H1 (cell line): ENCODE measurements at regions not wholly inside any gene's neighbourhood (a gene's known extent, or its start where the extent isn't known, plus 50 kb on each side); places are given as distances from the start of the nearest gene placed in this dataset.

Experiments
- CTCF ChIA-PET: fragments of 300-600 bp; sonication (Branson Sonifier 250); formaldehyde crosslinking; loops from one replicate; lab custom pipeline; 2021; ENCODE audit not compliant: partially characterized antibody; lab: Charles Lee
- POLR2A ChIA-PET: fragments of 300-600 bp; sonication (Branson Sonifier 250); formaldehyde crosslinking; loops from one replicate; lab custom pipeline; 2021; ENCODE audit warnings: inconsistent platforms; ENCODE audit not compliant: partially characterized antibody; lab: Charles Lee
- DNase-seq, 2 experiments: peaks; one replicate each; pipeline versions ENCODE4 v3.0.0 to v3.0.0-alpha.2; 2010 to 2022; ENCODE audit warnings: low spot score in 2 of 2, low read depth in 1 of 2, mixed read lengths in 1 of 2
- FAIRE-seq: peaks from 2 replicates; lab custom pipeline; 2011; peaks lifted over from hg19 to GRCh38; lab: Jason Lieb, UNC
- H2AFZ ChIP-seq: 2 replicates; pipeline ENCODE4 v1.8.1; 2012; ENCODE audit warnings: low read length, inconsistent platforms
- H2AK5ac ChIP-seq: 2 replicates; pipeline ENCODE4 v1.6.1; 2013; ENCODE audit warnings: low read depth, low read length
- H2BK120ac ChIP-seq: replicated peaks from 2 replicates; pipeline ENCODE3; 2013; ENCODE audit warnings: low read depth, low read length, inconsistent platforms
- H2BK12ac ChIP-seq: 2 replicates; pipeline ENCODE4 v1.6.1; 2013; ENCODE audit warnings: low read depth, low read length
- H2BK15ac ChIP-seq: 2 replicates; pipeline ENCODE4 v1.6.1; 2013; ENCODE audit warnings: low read length
- H2BK20ac ChIP-seq: 2 replicates; pipeline ENCODE4 v1.6.1; 2013; ENCODE audit warnings: low read length
- H2BK5ac ChIP-seq: 2 replicates; pipeline ENCODE4 v1.6.1; 2013; ENCODE audit warnings: low read depth, low read length
- H3K14ac ChIP-seq: 2 replicates; pipeline ENCODE4 v1.6.1; 2013; ENCODE audit warnings: inconsistent platforms; ENCODE audit not compliant: insufficient read length
- H3K18ac ChIP-seq: 2 replicates; pipeline ENCODE4 v1.6.1; 2013; ENCODE audit warnings: low read length; ENCODE audit errors: extremely low read depth
- H3K23ac ChIP-seq: 2 replicates; pipeline ENCODE4 v1.6.1; 2013; ENCODE audit warnings: inconsistent platforms; ENCODE audit not compliant: insufficient read length
- H3K23me2 ChIP-seq: 2 replicates; pipeline ENCODE4 v1.6.1; 2013; ENCODE audit warnings: low read depth, low read length
- H3K27ac ChIP-seq: 2 replicates; pipeline ENCODE4 v1.6.1; 2011; ENCODE audit warnings: low read depth, low read length, inconsistent platforms
- H3K27me3 ChIP-seq, 4 experiments: replicated peaks in 1 of 4; 1 replicate in 1 of 4; 2 replicates in 3 of 4; pipeline versions ENCODE4 v1.6.1 to v1.8.1; 2011 to 2013; ENCODE audit warnings: low read length in 3 of 4, mild to moderate bottlenecking in 3 of 4, inconsistent platforms in 2 of 4, mixed read lengths in 2 of 4, moderate library complexity in 1 of 4; ENCODE audit not compliant: control insufficient read depth in 3 of 4, insufficient read depth in 3 of 4; ENCODE audit errors: extremely low read depth in 1 of 4
- H3K36me3 ChIP-seq, 4 experiments: 2 replicates each; pipeline versions ENCODE4 v1.6.1 to v1.8.1; 2011 to 2013; ENCODE audit warnings: mild to moderate bottlenecking in 4 of 4, low read length in 3 of 4, moderate library complexity in 2 of 4, control low read depth in 1 of 4, inconsistent platforms in 1 of 4; ENCODE audit not compliant: insufficient read depth in 4 of 4, control insufficient read depth in 2 of 4
- H3K4ac ChIP-seq: replicated peaks from 2 replicates; pipeline ENCODE3; 2013; ENCODE audit warnings: low read length, low read depth, mixed read lengths, inconsistent platforms; ENCODE audit not compliant: insufficient read length
- H3K4me1 ChIP-seq, 4 experiments: replicated peaks in 1 of 4; 1 replicate in 1 of 4; 2 replicates in 3 of 4; pipeline versions ENCODE4 v1.6.1 to v1.8.1; 2011 to 2013; ENCODE audit warnings: low read length in 3 of 4, inconsistent platforms in 2 of 4, mixed read lengths in 1 of 4; ENCODE audit not compliant: insufficient read depth in 4 of 4, control insufficient read depth in 3 of 4
- H3K4me2 ChIP-seq, 2 experiments: 2 replicates each; pipeline versions ENCODE4 v1.6.1 to v1.8.1; 2011 to 2013; ENCODE audit warnings: low read depth in 2 of 2, low read length in 2 of 2, control low read depth in 1 of 2, inconsistent platforms in 1 of 2, mild to moderate bottlenecking in 1 of 2; ENCODE audit not compliant: insufficient read depth in 1 of 2
- H3K4me3 ChIP-seq, 4 experiments: fragments of 200-600, 300-600 bp in 1 of 4; sonication (generic), shearing (Covaris generic), sonication (Bioruptor Twin) in 1 of 4; 2 replicates each; pipeline versions ENCODE4 v1.5.1 to v1.8.1; 2011 to 2016; ENCODE audit warnings: low read length in 4 of 4, low read depth in 3 of 4, control low read depth in 2 of 4, inconsistent platforms in 2 of 4, mild to moderate bottlenecking in 2 of 4, mixed read lengths in 1 of 4, moderate library complexity in 1 of 4; ENCODE audit not compliant: insufficient read depth in 2 of 4; ENCODE audit errors: extremely low read depth in 1 of 4
- H3K56ac ChIP-seq: replicated peaks from 2 replicates; pipeline ENCODE3; 2013; ENCODE audit warnings: low read depth, mild to moderate bottlenecking, mixed read lengths, low read length, inconsistent platforms; ENCODE audit not compliant: insufficient read length
- H3K79me1 ChIP-seq: 2 replicates; pipeline ENCODE4 v1.6.1; 2013; ENCODE audit warnings: low read depth, low read length, control low read depth
- H3K79me2 ChIP-seq, 2 experiments: 2 replicates each; pipeline versions ENCODE4 v1.6.1 to v1.8.1; 2012 to 2013; ENCODE audit warnings: low read length in 2 of 2, mild to moderate bottlenecking in 2 of 2, inconsistent platforms in 1 of 2; ENCODE audit not compliant: insufficient read depth in 2 of 2, control insufficient read depth in 1 of 2
- H3K9ac ChIP-seq, 4 experiments: replicated peaks in 1 of 4; 1 replicate in 1 of 4; 2 replicates in 3 of 4; pipeline versions ENCODE4 v1.6.1 to v1.8.1; 2011 to 2013; ENCODE audit warnings: low read depth in 3 of 4, low read length in 3 of 4, control low read depth in 2 of 4, mild to moderate bottlenecking in 2 of 4, moderate library complexity in 2 of 4, inconsistent platforms in 1 of 4; ENCODE audit errors: extremely low read depth in 1 of 4
- H3K9me3 ChIP-seq, 2 experiments: 2 replicates each; pipeline versions ENCODE4 v1.6.1 to v1.8.1; 2012 to 2013; ENCODE audit warnings: mild to moderate bottlenecking in 2 of 2, moderate library complexity in 2 of 2, control low read depth in 1 of 2, inconsistent platforms in 1 of 2, low read depth in 1 of 2, low read length in 1 of 2, mixed read lengths in 1 of 2; ENCODE audit not compliant: insufficient read depth in 2 of 2
- H4K20me1 ChIP-seq, 2 experiments: replicated peaks in 1 of 2; 2 replicates each; pipeline versions ENCODE3 to v1.8.1; 2011 to 2013; ENCODE audit warnings: inconsistent platforms in 2 of 2, low read length in 2 of 2, mild to moderate bottlenecking in 1 of 2; ENCODE audit not compliant: insufficient read depth in 2 of 2, control insufficient read depth in 1 of 2
- H4K5ac ChIP-seq: 2 replicates; pipeline ENCODE4 v1.6.1; 2013; ENCODE audit warnings: low read length, low read depth, mixed read lengths, inconsistent platforms; ENCODE audit not compliant: insufficient read length
- H4K8ac ChIP-seq: 2 replicates; pipeline ENCODE4 v1.8.0; 2013; ENCODE audit warnings: mild to moderate bottlenecking, moderate library complexity, low read length, inconsistent platforms; ENCODE audit not compliant: insufficient read depth; ENCODE audit errors: extremely low read depth
- H4K91ac ChIP-seq: replicated peaks from 2 replicates; pipeline ENCODE3; 2013; ENCODE audit warnings: low read length, mixed read lengths, inconsistent platforms; ENCODE audit not compliant: insufficient read length
- BACH1 ChIP-seq: IDR thresholded peaks from 2 replicates; pipeline ENCODE4 v1.6.1; 2012; ENCODE audit warnings: low read length, improper control_type of control experiment
- BRCA1 ChIP-seq: IDR thresholded peaks from 2 replicates; pipeline ENCODE4 v1.6.1; 2012; ENCODE audit warnings: low read depth, low read length, improper control_type of control experiment
- CEBPB ChIP-seq: IDR thresholded peaks from 2 replicates; pipeline ENCODE4 v1.6.1; 2012; ENCODE audit warnings: low read depth, low read length
- GABPA ChIP-seq: IDR thresholded peaks from 2 replicates; pipeline ENCODE4 v1.6.1; 2011; ENCODE audit warnings: mild to moderate bottlenecking, low read length, moderate library complexity, borderline replicate concordance; ENCODE audit not compliant: insufficient read depth
- KDM1A ChIP-seq: fragments of 200-600, 300-600 bp; sonication (generic); IDR thresholded peaks from 2 replicates; pipeline ENCODE4 v1.7.1; 2016; ENCODE audit warnings: mild to moderate bottlenecking, low read length, borderline replicate concordance
- RAD21 ChIP-seq, 2 experiments: IDR thresholded peaks in 1 of 2; conservative IDR thresholded peaks in 1 of 2; 2 replicates each; pipeline ENCODE4 v1.6.1; 2011; ENCODE audit warnings: low read depth in 2 of 2, low read length in 2 of 2, improper control_type of control experiment in 1 of 2, inconsistent platforms in 1 of 2, mild to moderate bottlenecking in 1 of 2, moderate library complexity in 1 of 2
- RBBP5 ChIP-seq: IDR thresholded peaks from 2 replicates; pipeline ENCODE4 v1.7.1; 2012; ENCODE audit warnings: low read depth, mild to moderate bottlenecking, inconsistent platforms, low read length, moderate library complexity, borderline replicate concordance
- TCF12 ChIP-seq: IDR thresholded peaks from 2 replicates; pipeline ENCODE4 v1.6.1; 2011; ENCODE audit warnings: low read depth, mild to moderate bottlenecking, low read length
- TEAD4 ChIP-seq: IDR thresholded peaks from 2 replicates; pipeline ENCODE4 v1.6.1; 2012; ENCODE audit warnings: low read depth, low read length, inconsistent platforms, mixed read lengths
- WGBS, 2 experiments: shearing (Covaris generic) in 1 of 2; methylation state at CpG; one replicate each; pipeline versions ENCODE4 v1.1.6 to v1.1.7; 2013 to 2015; ENCODE audit warnings: low lambda C conversion rate in 2 of 2, mixed read lengths in 2 of 2, inconsistent platforms in 1 of 2, low coverage in 1 of 2, missing lambda C conversion rate in 1 of 2; ENCODE audit not compliant: insufficient replicate concordance in 2 of 2, insufficient coverage in 1 of 2, insufficient read length in 1 of 2; ENCODE audit errors: extremely low coverage in 1 of 2, missing lambda C conversion rate in 1 of 2; 5-methylcytosine and 5-hydroxymethylcytosine counted together
- TF ChIP-seq, protein P1 (sequence below): IDR thresholded peaks from 2 replicates; pipeline ENCODE4 v1.6.1; 2012; ENCODE audit warnings: low read length, inconsistent platforms
- TF ChIP-seq, protein P2 (sequence below), 3 experiments: IDR thresholded peaks; 1 replicate in 2 of 3; 2 replicates in 1 of 3; pipeline versions ENCODE4 v1.5.1 to v1.6.1; 2011; ENCODE audit warnings: low read length in 3 of 3, mild to moderate bottlenecking in 3 of 3, inconsistent platforms in 2 of 3, low read depth in 1 of 3, moderate library complexity in 1 of 3; ENCODE audit not compliant: insufficient read depth in 1 of 3; ENCODE audit errors: control extremely low read depth in 1 of 3

DNA sequence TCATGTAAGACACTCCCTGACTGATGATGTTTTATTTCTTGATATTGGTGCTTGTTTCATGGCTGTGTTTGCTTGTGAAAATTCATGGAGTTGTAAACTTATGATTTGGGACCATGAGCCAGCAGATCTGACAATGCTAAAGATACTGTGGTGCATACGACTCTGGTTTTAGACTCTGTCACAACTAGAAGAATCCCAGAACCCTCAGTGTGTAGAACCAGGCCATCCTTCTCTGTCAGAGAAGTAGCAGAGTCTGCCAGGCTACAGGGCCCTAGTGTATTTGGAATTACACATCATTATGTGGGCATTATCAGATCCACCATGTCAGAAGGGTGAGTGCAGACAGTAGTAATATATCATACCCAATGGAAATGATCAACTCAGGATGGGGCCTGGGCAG is 209.8 kb upstream of the POU2AF2 start:
- Histone ChIP-seq H3K4ac (no peak overlapping the region), H4K8ac (no peak overlapping the region)
- TF ChIP-seq, protein P1, sequence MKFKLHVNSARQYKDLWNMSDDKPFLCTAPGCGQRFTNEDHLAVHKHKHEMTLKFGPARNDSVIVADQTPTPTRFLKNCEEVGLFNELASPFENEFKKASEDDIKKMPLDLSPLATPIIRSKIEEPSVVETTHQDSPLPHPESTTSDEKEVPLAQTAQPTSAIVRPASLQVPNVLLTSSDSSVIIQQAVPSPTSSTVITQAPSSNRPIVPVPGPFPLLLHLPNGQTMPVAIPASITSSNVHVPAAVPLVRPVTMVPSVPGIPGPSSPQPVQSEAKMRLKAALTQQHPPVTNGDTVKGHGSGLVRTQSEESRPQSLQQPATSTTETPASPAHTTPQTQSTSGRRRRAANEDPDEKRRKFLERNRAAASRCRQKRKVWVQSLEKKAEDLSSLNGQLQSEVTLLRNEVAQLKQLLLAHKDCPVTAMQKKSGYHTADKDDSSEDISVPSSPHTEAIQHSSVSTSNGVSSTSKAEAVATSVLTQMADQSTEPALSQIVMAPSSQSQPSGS = no peak
- TF ChIP-seq TCF12 (no peak), KDM1A (no peak), CEBPB (no peak), BRCA1 (no peak), RAD21 (IDR thresholded peaks at IDR 0.05 in 1 of 2, conservative IDR thresholded peaks at IDR 0.05 in 1 of 2; ENCODE audit: low read depth in 2 of 2, low read length in 2 of 2) (no peak), BACH1 (no peak), GABPA (no peak), TEAD4 (no peak), RBBP5 (no peak)
- TF ChIP-seq, protein P2, sequence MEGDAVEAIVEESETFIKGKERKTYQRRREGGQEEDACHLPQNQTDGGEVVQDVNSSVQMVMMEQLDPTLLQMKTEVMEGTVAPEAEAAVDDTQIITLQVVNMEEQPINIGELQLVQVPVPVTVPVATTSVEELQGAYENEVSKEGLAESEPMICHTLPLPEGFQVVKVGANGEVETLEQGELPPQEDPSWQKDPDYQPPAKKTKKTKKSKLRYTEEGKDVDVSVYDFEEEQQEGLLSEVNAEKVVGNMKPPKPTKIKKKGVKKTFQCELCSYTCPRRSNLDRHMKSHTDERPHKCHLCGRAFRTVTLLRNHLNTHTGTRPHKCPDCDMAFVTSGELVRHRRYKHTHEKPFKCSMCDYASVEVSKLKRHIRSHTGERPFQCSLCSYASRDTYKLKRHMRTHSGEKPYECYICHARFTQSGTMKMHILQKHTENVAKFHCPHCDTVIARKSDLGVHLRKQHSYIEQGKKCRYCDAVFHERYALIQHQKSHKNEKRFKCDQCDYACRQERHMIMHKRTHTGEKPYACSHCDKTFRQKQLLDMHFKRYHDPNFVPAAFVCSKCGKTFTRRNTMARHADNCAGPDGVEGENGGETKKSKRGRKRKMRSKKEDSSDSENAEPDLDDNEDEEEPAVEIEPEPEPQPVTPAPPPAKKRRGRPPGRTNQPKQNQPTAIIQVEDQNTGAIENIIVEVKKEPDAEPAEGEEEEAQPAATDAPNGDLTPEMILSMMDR (IDR thresholded peaks at IDR 0.05; ENCODE audit: control extremely low read depth in 1 of 3, insufficient read depth in 1 of 3, low read depth in 1 of 3, low read length in 3 of 3) = no peak

More for the DNA sequence above, 209.8 kb upstream of the POU2AF2 start:
- H3K9ac ChIP-seq = no peak overlapping the region
- FAIRE-seq (no peak), DNase-seq (no peak)
- no peaks in the 10 kb centered on the region for H3K36me3 ChIP-seq
- CTCF ChIA-PET = no interaction called here
- H3K79me1 ChIP-seq = no peaks in the 10 kb centered on the region
- H2BK20ac ChIP-seq = no peak overlapping the region
- no peak overlapping the region for H2BK5ac ChIP-seq
- H3K79me2 ChIP-seq = no peaks in the 10 kb centered on the region
- no peak overlapping the region for H3K4me3 ChIP-seq
- no peak overlapping the region for H2BK120ac ChIP-seq
- no peak overlapping the region for H2AK5ac ChIP-seq
- no peaks in the 10 kb centered on the region; the same call in 1 of the 2 replicates for H3K23me2 ChIP-seq
- H3K56ac ChIP-seq = no peak overlapping the region
- no peaks in the 10 kb centered on the region for H3K27me3 ChIP-seq
- no peak overlapping the region for H2BK15ac ChIP-seq
- no peak overlapping the region for H3K14ac ChIP-seq
- POLR2A ChIA-PET = no interaction called here
- no peaks in the 10 kb centered on the region for H4K20me1 ChIP-seq
- H2BK12ac ChIP-seq = no peak overlapping the region
- no peak overlapping the region for H3K27ac ChIP-seq
- 94% methylated on average over 1 of the region's 1 CpG; no CpG with 5 or more reads in 1 of the 2 experiments for WGBS, 2 experiments
- no peak overlapping the region for H3K18ac ChIP-seq
- H3K4me2 ChIP-seq = no peak overlapping the region
- H3K4me1 ChIP-seq = no peaks in the 10 kb centered on the region
- H2AFZ ChIP-seq = no peak overlapping the region
- H4K91ac ChIP-seq = no peak overlapping the region
- no peaks in the 10 kb centered on the region for H3K9me3 ChIP-seq
- H4K5ac ChIP-seq = no peak overlapping the region
- H3K23ac ChIP-seq = no peak overlapping the region
